ENCODE measurements at regions not wholly inside any gene's neighbourhood (a gene's known extent, or its start where the extent isn't known, plus 50 kb on each side); places are given as distances from the start of the nearest gene placed in this dataset.

DNA sequence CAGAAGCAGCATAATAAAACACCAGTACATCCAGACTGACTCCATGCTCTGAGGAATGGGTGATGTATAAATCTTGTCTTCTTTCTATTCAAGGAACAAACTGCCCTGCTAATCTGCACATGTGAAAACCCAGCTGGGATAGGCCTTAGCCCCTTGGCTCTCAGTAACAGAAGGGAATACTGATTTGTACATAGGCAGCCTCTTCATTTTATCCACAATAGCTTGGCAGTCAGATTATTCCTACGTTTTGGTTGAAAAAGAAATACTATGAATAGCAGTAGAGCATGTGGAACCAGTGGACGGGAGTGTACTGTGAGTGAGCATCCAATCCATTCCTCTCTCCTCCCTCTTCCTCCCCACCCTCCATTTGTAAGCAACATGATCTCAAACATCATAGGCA lies 113.5 kb upstream of the ARHGAP5 start:
- TF ChIP-seq, protein P1, sequence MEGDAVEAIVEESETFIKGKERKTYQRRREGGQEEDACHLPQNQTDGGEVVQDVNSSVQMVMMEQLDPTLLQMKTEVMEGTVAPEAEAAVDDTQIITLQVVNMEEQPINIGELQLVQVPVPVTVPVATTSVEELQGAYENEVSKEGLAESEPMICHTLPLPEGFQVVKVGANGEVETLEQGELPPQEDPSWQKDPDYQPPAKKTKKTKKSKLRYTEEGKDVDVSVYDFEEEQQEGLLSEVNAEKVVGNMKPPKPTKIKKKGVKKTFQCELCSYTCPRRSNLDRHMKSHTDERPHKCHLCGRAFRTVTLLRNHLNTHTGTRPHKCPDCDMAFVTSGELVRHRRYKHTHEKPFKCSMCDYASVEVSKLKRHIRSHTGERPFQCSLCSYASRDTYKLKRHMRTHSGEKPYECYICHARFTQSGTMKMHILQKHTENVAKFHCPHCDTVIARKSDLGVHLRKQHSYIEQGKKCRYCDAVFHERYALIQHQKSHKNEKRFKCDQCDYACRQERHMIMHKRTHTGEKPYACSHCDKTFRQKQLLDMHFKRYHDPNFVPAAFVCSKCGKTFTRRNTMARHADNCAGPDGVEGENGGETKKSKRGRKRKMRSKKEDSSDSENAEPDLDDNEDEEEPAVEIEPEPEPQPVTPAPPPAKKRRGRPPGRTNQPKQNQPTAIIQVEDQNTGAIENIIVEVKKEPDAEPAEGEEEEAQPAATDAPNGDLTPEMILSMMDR (IDR thresholded peaks at IDR 0.05), result no peak
- no peak for TF ChIP-seq POLR2A (IDR thresholded peaks at IDR 0.05)
